ENCODE measurements at regions not wholly inside any gene's neighbourhood (a gene's known extent, or its start where the extent isn't known, plus 50 kb on each side); places are given as distances from the start of the nearest gene placed in this dataset.
"Not testable (repeated sequence)": the region's sequence is repeated elsewhere in the genome, so short reads cannot be mapped to it uniquely, and the experiment has no call there.

GRCh38 chr1:30447701-30448100 lies 275.7 kb downstream of the MATN1 start:
- TF ChIP-seq CTCF (IDR thresholded peaks at IDR 0.05; ENCODE audit: low read depth, low read length), result no peak
- no peak overlapping the region for H3K4me3 ChIP-seq (ENCODE audit: low read depth, low read length)

GRCh38 chr1:30447080-30447479 lies 276.3 kb downstream of the MATN1 start:
- TF ChIP-seq CTCF (IDR thresholded peaks at IDR 0.05; ENCODE audit: low read depth, low read length), result no peak

GRCh38 chr1:30446508-30446907 lies 276.9 kb downstream of the MATN1 start:
- no peak overlapping the region for H3K4me3 ChIP-seq (ENCODE audit: low read depth, low read length)
- TF ChIP-seq CTCF (IDR thresholded peaks at IDR 0.05; ENCODE audit: low read depth, low read length), result no peak

More at GRCh38 chr1:30447080-30447479, 276.3 kb downstream of the MATN1 start:
- no peak overlapping the region for H3K4me3 ChIP-seq (ENCODE audit: low read depth, low read length)

GRCh38 chr1:30446095-30446494 lies 277.3 kb downstream of the MATN1 start:
- TF ChIP-seq CTCF (IDR thresholded peaks at IDR 0.05; ENCODE audit: low read depth, low read length), result no peak
- no peak overlapping the region for H3K4me3 ChIP-seq (ENCODE audit: low read depth, low read length)

- no peak overlapping the region for H3K4me3 ChIP-seq (ENCODE audit: low read depth, low read length)
- TF ChIP-seq CTCF (IDR thresholded peaks at IDR 0.05; ENCODE audit: low read depth, low read length), result no peak
These were observed 277.9 kb downstream of the MATN1 start for GRCh38 chr1:30445449-30445848.

- no peak for TF ChIP-seq CTCF (IDR thresholded peaks at IDR 0.05; ENCODE audit: low read depth, low read length)
- no peak overlapping the region for H3K4me3 ChIP-seq (ENCODE audit: low read depth, low read length)
These were observed 278.5 kb downstream of the MATN1 start for GRCh38 chr1:30444850-30445249.

GRCh38 chr1:30444401-30444800 lies 279.0 kb downstream of the MATN1 start:
- TF ChIP-seq CTCF (IDR thresholded peaks at IDR 0.05; ENCODE audit: low read depth, low read length), result no peak
- H3K4me3 ChIP-seq (ENCODE audit: low read depth, low read length), result no peak overlapping the region

GRCh38 chr1:30438274-30438673 lies 285.1 kb downstream of the MATN1 start:
- H3K4me3 ChIP-seq (ENCODE audit: low read depth, low read length), result not testable (repeated sequence)

Measured in WI38 (cell line).